SK-N-MC (cell line): ENCODE measurements at regions not wholly inside any gene's neighbourhood (a gene's known extent, or its start where the extent isn't known, plus 50 kb on each side); places are given as distances from the start of the nearest gene placed in this dataset.

ENCODE experiments used
- EZH2 ChIP-seq: fragments of 200-600 bp; sonication (generic); IDR thresholded peaks from one replicate; pipeline ENCODE4 v1.6.1; 2017; ENCODE audit warnings: antibody characterized with exemption
- FOXP2 ChIP-seq: optimal IDR thresholded peaks from 2 replicates; pipeline ENCODE3; 2011; ENCODE audit warnings: mild to moderate bottlenecking, moderate library complexity; ENCODE audit not compliant: insufficient read depth; ENCODE audit errors: extremely low read length, control extremely low read depth
- POLR2AphosphoS5 ChIP-seq: IDR thresholded peaks from 2 replicates; pipeline ENCODE4 v1.6.1; 2012; ENCODE audit warnings: mild to moderate bottlenecking, low read depth, low read length, borderline replicate concordance

GRCh38 chr1:242774256-242774655, 249.8 kb upstream of the PLD5 start:
- TF ChIP-seq EZH2 (no peak), POLR2AphosphoS5 (no peak), FOXP2 (no peak)
